ENCODE measurements at regions not wholly inside any gene's neighbourhood (a gene's known extent, or its start where the extent isn't known, plus 50 kb on each side); places are given as distances from the start of the nearest gene placed in this dataset.

DNA sequence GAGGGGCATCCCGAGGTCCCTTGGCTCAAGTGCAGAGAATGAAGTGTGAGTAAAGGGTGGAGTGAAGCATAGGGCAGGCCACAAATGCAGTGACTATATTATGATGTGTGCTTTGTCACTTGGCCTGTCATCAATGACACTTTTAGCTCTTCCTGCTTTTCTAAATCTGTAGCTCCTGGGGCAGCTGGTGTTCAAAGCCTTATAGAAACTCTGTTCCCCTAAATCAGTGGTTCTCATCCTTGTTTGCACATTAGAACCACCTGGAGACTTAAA is 135.6 kb upstream of the LGALSL start:
- Histone ChIP-seq H3K4me3 (ENCODE audit: low read depth in 2 of 2, low read length in 1 of 2) (no peak overlapping the region), H3K9ac (no peak overlapping the region), H3K27ac (ENCODE audit: low read depth in 2 of 2, low read length in 1 of 2) (no peak overlapping the region), H3K36me3 (replicated peaks in 1 of 2; ENCODE audit: control insufficient read depth in 1 of 2, insufficient read depth in 2 of 2, low read length in 1 of 2) (no peaks in the 10 kb centered on the region), H2AFZ (ENCODE audit: low read depth) (no peak overlapping the region), H3K9me2 (no peaks in the 10 kb centered on the region), H4K20me1 (ENCODE audit: insufficient read depth) (no peaks in the 10 kb centered on the region), H3K9me3 (no peaks in the 10 kb centered on the region), H3K79me2 (ENCODE audit: insufficient read depth) (no peaks in the 10 kb centered on the region), H3K4me2 (no peak overlapping the region), H3F3A (replicated peaks; ENCODE audit: insufficient read depth) (no peaks in the 10 kb centered on the region), H3K4me1 (ENCODE audit: control insufficient read depth in 1 of 2, insufficient read depth in 2 of 2, low read depth in 1 of 2, low read length in 1 of 2) (peaks cover 0 to 2% of the 10 kb centered on the region in 2 experiments; a peak in 1 of 4 replicates), H3K27me3 (ENCODE audit: insufficient read depth) (peaks cover 3% of the 10 kb centered on the region; the same call in 1 of the 2 replicates)
- TF ChIP-seq, protein P1, sequence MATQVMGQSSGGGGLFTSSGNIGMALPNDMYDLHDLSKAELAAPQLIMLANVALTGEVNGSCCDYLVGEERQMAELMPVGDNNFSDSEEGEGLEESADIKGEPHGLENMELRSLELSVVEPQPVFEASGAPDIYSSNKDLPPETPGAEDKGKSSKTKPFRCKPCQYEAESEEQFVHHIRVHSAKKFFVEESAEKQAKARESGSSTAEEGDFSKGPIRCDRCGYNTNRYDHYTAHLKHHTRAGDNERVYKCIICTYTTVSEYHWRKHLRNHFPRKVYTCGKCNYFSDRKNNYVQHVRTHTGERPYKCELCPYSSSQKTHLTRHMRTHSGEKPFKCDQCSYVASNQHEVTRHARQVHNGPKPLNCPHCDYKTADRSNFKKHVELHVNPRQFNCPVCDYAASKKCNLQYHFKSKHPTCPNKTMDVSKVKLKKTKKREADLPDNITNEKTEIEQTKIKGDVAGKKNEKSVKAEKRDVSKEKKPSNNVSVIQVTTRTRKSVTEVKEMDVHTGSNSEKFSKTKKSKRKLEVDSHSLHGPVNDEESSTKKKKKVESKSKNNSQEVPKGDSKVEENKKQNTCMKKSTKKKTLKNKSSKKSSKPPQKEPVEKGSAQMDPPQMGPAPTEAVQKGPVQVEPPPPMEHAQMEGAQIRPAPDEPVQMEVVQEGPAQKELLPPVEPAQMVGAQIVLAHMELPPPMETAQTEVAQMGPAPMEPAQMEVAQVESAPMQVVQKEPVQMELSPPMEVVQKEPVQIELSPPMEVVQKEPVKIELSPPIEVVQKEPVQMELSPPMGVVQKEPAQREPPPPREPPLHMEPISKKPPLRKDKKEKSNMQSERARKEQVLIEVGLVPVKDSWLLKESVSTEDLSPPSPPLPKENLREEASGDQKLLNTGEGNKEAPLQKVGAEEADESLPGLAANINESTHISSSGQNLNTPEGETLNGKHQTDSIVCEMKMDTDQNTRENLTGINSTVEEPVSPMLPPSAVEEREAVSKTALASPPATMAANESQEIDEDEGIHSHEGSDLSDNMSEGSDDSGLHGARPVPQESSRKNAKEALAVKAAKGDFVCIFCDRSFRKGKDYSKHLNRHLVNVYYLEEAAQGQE (IDR thresholded peaks at IDR 0.05; ENCODE audit: low read depth, low read length) = no peak
- TF ChIP-seq EP300 (IDR thresholded peaks at IDR 0.05; ENCODE audit: borderline replicate concordance in 1 of 2, low read depth in 1 of 2, low read length in 1 of 2) = no peak
- TF ChIP-seq RXRA (IDR thresholded peaks at IDR 0.05; ENCODE audit: borderline replicate concordance, low read depth) = no peak
- no peak for TF ChIP-seq MXI1 (IDR thresholded peaks at IDR 0.05; ENCODE audit: low read depth, low read length)
- TF ChIP-seq EZH2phosphoT487 (IDR thresholded peaks at IDR 0.05; ENCODE audit: borderline replicate concordance, low read depth) = no peak
- no peak for TF ChIP-seq RCOR1 (IDR thresholded peaks at IDR 0.05; ENCODE audit: low read length)
- no peak for TF ChIP-seq JUND (IDR thresholded peaks at IDR 0.05)
- TF ChIP-seq, protein P2, sequence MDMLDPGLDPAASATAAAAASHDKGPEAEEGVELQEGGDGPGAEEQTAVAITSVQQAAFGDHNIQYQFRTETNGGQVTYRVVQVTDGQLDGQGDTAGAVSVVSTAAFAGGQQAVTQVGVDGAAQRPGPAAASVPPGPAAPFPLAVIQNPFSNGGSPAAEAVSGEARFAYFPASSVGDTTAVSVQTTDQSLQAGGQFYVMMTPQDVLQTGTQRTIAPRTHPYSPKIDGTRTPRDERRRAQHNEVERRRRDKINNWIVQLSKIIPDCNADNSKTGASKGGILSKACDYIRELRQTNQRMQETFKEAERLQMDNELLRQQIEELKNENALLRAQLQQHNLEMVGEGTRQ (IDR thresholded peaks at IDR 0.05; ENCODE audit: borderline replicate concordance, low read depth, low read length) = no peak
- TF ChIP-seq POLR2AphosphoS5 (IDR thresholded peaks at IDR 0.05; ENCODE audit: low read depth, low read length) = no peak
- no peak for TF ChIP-seq GATA2 (CRISPR knock-in tag; IDR thresholded peaks at IDR 0.05)
- TF ChIP-seq TCF12 (IDR thresholded peaks at IDR 0.05) = no peak
- TF ChIP-seq ELF1 (IDR thresholded peaks at IDR 0.05) = no peak
- TF ChIP-seq FOXJ3 (CRISPR knock-in tag; IDR thresholded peaks at IDR 0.05) = no peak
- TF ChIP-seq CHD2 (IDR thresholded peaks at IDR 0.05; ENCODE audit: low read length, partially characterized antibody) = no peak
- TF ChIP-seq MEF2A (IDR thresholded peaks at IDR 0.05; ENCODE audit: borderline replicate concordance, low read depth) = no peak
- TF ChIP-seq SIN3A (IDR thresholded peaks at IDR 0.05; ENCODE audit: borderline replicate concordance, low read depth, low read length) = no peak
- TF ChIP-seq, protein P3, sequence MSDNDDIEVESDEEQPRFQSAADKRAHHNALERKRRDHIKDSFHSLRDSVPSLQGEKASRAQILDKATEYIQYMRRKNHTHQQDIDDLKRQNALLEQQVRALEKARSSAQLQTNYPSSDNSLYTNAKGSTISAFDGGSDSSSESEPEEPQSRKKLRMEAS (IDR thresholded peaks at IDR 0.05; ENCODE audit: low read depth) = no peak
- TF ChIP-seq RAD21 (IDR thresholded peaks at IDR 0.05; ENCODE audit: low read length) = no peak
- no peak for TF ChIP-seq RFX5 (IDR thresholded peaks at IDR 0.05; ENCODE audit: low read length)
- WGBS (ENCODE audit: low lambda C conversion rate) = 35% methylated on average over 1 of the region's 1 CpG
- no peak for DNase-seq
- ChIA-PET CTCF (interaction anchor here (2.4 to 4.2 kb wide), 3 partner anchors 9 to 269 kb away, joined by 11 to 17 read pairs (median 17); no protein-coding TSS in a partner anchor), POLR2A (no interaction called here)

All from SK-N-SH (cell line).